A673 (cell line): ENCODE measurements at regions not wholly inside any gene's neighbourhood (a gene's known extent, or its start where the extent isn't known, plus 50 kb on each side); places are given as distances from the start of the nearest gene placed in this dataset.
"Not testable (repeated sequence)": the region's sequence is repeated elsewhere in the genome, so short reads cannot be mapped to it uniquely, and the experiment has no call there.

Experiments used
- CTCF ChIP-seq: fragments of 300-800, 200-600 bp; sonication (generic); conservative IDR thresholded peaks from 2 replicates; pipeline ENCODE4 v1.5.1; 2017; ENCODE audit warnings: low read depth, mild to moderate bottlenecking, antibody characterized with exemption, low read length, moderate library complexity, mixed read lengths
- EZH2 ChIP-seq: fragments of 200-600 bp; sonication (generic); IDR thresholded peaks from 2 replicates; pipeline ENCODE4 v1.6.1; 2017; ENCODE audit warnings: borderline replicate concordance, low read depth, mild to moderate bottlenecking, mixed read lengths, antibody characterized with exemption, low read length; ENCODE audit not compliant: poor library complexity, severe bottlenecking

- not testable (repeated sequence) for TF ChIP-seq EZH2, CTCF
Measured at GRCh38 chr5:99581204-99581603, 652.4 kb upstream of the CHD1 start.
